ENCODE measurements at regions not wholly inside any gene's neighbourhood (a gene's known extent, or its start where the extent isn't known, plus 50 kb on each side); places are given as distances from the start of the nearest gene placed in this dataset.

- H3K79me2 ChIP-seq (ENCODE audit: control insufficient read depth, low read length): no peaks in the 10 kb centered on the region
- H3K36me3 ChIP-seq (ENCODE audit: control insufficient read depth, low read length): no peaks in the 10 kb centered on the region
These were observed 798.6 kb upstream of the PCDH9 start for GRCh38 chr13:68028701-68029100.

DNA sequence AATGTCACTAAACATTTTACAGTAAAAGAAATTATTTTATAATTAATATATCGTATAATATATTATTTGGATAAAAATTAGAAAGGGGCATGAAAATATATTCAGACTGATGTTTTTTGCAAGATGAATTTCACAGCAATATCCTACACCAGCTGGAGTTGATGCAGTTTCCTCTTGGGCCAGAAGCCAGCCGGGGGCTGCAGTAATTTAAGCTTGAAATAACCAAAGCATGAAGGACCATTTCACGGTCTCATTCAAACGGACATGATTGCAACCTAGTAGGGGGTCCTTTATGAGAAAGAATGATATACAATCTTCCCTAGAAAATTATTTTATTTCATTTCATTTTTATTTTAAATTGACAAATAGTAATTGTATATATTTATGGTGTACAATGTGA is 797.2 kb upstream of the PCDH9 start:
- Histone ChIP-seq H3K79me2 (ENCODE audit: control insufficient read depth, low read length) (no peaks in the 10 kb centered on the region), H3K9me3 (ENCODE audit: control insufficient read depth, insufficient read depth, low read length) (no peaks in the 10 kb centered on the region), H3K27me3 (ENCODE audit: control insufficient read depth, low read length) (no peaks in the 10 kb centered on the region), H3K4me3 (ENCODE audit: low read length) (no peak overlapping the region), H3K9me2 (replicated peaks; ENCODE audit: control insufficient read depth, low read length) (no peaks in the 10 kb centered on the region), H3K4me1 (ENCODE audit: control insufficient read depth, low read length) (no peaks in the 10 kb centered on the region), H4K20me1 (ENCODE audit: control insufficient read depth, insufficient read depth, low read depth, low read length) (no peaks in the 10 kb centered on the region), H3F3A (ENCODE audit: control insufficient read depth, insufficient read depth) (no peaks in the 10 kb centered on the region), H3K4me2 (ENCODE audit: low read length) (no peak overlapping the region), H3K36me3 (ENCODE audit: control insufficient read depth, low read length) (no peaks in the 10 kb centered on the region), H3K27ac (ENCODE audit: low read depth, low read length) (no peak overlapping the region)
- TF ChIP-seq CTCF (IDR thresholded peaks at IDR 0.05; ENCODE audit: low read depth, low read length, poor library complexity, severe bottlenecking) (no peak), EZH2phosphoT487 (IDR thresholded peaks at IDR 0.05; ENCODE audit: borderline replicate concordance, low read length) (no peak)

More at GRCh38 chr13:68028701-68029100, 798.6 kb upstream of the PCDH9 start:
- Histone ChIP-seq H3K4me1 (ENCODE audit: control insufficient read depth, low read length) (no peaks in the 10 kb centered on the region), H3K27ac (ENCODE audit: low read depth, low read length) (no peak overlapping the region), H3K9me2 (replicated peaks; ENCODE audit: control insufficient read depth, low read length) (no peaks in the 10 kb centered on the region), H3K9me3 (ENCODE audit: control insufficient read depth, insufficient read depth, low read length) (no peaks in the 10 kb centered on the region), H3K4me2 (ENCODE audit: low read length) (no peak overlapping the region), H3K4me3 (ENCODE audit: low read length) (no peak overlapping the region), H4K20me1 (ENCODE audit: control insufficient read depth, insufficient read depth, low read depth, low read length) (no peaks in the 10 kb centered on the region), H3K27me3 (ENCODE audit: control insufficient read depth, low read length) (no peaks in the 10 kb centered on the region), H3F3A (ENCODE audit: control insufficient read depth, insufficient read depth) (no peaks in the 10 kb centered on the region)
- no peak for TF ChIP-seq EZH2phosphoT487 (IDR thresholded peaks at IDR 0.05; ENCODE audit: borderline replicate concordance, low read length)

DNA sequence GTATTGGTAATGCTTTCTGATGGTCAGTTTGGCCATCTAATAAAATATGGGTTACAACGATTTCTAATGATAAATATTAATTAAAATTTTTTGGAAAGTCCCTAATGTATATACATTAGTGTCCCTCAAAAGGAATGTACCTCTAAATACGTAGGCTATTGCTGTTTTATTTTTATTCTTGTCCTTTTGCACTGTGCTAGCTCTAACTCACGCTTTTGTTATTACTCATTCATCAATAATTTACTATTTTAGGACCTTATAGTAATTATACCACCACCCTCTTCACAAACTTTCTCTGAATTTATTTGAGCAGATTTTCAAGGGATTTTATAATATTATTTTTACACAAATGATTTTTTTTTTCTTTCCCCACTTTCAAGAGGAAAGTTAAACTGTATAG is 795.9 kb upstream of the PCDH9 start:
- H3K4me3 ChIP-seq (ENCODE audit: low read length): no peak overlapping the region
- TF ChIP-seq CTCF (IDR thresholded peaks at IDR 0.05; ENCODE audit: low read depth, low read length, poor library complexity, severe bottlenecking): no peak
- no peak for TF ChIP-seq EZH2phosphoT487 (IDR thresholded peaks at IDR 0.05; ENCODE audit: borderline replicate concordance, low read length)

DNA sequence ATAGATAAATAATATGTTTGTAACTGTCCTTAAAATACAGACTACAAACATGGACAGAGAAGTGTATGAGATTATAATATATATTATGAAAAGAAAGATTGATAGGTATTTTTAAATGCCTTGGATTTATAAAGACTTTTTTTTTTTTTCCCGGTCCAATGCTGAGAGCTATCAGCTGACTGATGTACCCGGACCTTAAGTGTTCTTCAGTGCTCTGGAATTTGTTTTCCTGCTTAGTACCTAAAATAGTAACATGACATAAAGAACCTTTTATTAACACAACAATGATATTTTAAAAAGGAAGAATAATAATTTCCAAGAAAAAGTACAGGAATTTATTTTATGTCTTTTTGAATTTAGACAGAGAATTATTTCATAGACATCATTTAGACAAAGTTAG is 795.5 kb upstream of the PCDH9 start:
- no peaks in the 10 kb centered on the region for H3K9me2 ChIP-seq (replicated peaks; ENCODE audit: control insufficient read depth, low read length)
- no peaks in the 10 kb centered on the region for H3K9me3 ChIP-seq (ENCODE audit: control insufficient read depth, insufficient read depth, low read length)
- no peaks in the 10 kb centered on the region for H3K79me2 ChIP-seq (ENCODE audit: control insufficient read depth, low read length)
- H3K27me3 ChIP-seq (ENCODE audit: control insufficient read depth, low read length): no peaks in the 10 kb centered on the region
- no peak overlapping the region for H3K4me2 ChIP-seq (ENCODE audit: low read length)
- no peaks in the 10 kb centered on the region for H3K36me3 ChIP-seq (ENCODE audit: control insufficient read depth, low read length)
- TF ChIP-seq CTCF (IDR thresholded peaks at IDR 0.05; ENCODE audit: low read depth, low read length, poor library complexity, severe bottlenecking) (no peak), EZH2phosphoT487 (IDR thresholded peaks at IDR 0.05; ENCODE audit: borderline replicate concordance, low read length) (no peak)
- no peaks in the 10 kb centered on the region for H4K20me1 ChIP-seq (ENCODE audit: control insufficient read depth, insufficient read depth, low read depth, low read length)
- H3K4me3 ChIP-seq (ENCODE audit: low read length): no peak overlapping the region
- H3K4me1 ChIP-seq (ENCODE audit: control insufficient read depth, low read length): no peaks in the 10 kb centered on the region
- H3K27ac ChIP-seq (ENCODE audit: low read depth, low read length): no peak overlapping the region
- no peaks in the 10 kb centered on the region for H3F3A ChIP-seq (ENCODE audit: control insufficient read depth, insufficient read depth)

More for the DNA sequence above, 795.9 kb upstream of the PCDH9 start:
- H3K4me2 ChIP-seq (ENCODE audit: low read length): no peak overlapping the region
- H3K9me3 ChIP-seq (ENCODE audit: control insufficient read depth, insufficient read depth, low read length): no peaks in the 10 kb centered on the region
- H3K36me3 ChIP-seq (ENCODE audit: control insufficient read depth, low read length): no peaks in the 10 kb centered on the region
- no peaks in the 10 kb centered on the region for H3K79me2 ChIP-seq (ENCODE audit: control insufficient read depth, low read length)
- H3K27me3 ChIP-seq (ENCODE audit: control insufficient read depth, low read length): no peaks in the 10 kb centered on the region
- no peaks in the 10 kb centered on the region for H3K4me1 ChIP-seq (ENCODE audit: control insufficient read depth, low read length)
- H3F3A ChIP-seq (ENCODE audit: control insufficient read depth, insufficient read depth): no peaks in the 10 kb centered on the region
- H3K27ac ChIP-seq (ENCODE audit: low read depth, low read length): no peak overlapping the region
- no peaks in the 10 kb centered on the region for H4K20me1 ChIP-seq (ENCODE audit: control insufficient read depth, insufficient read depth, low read depth, low read length)
- H3K9me2 ChIP-seq (replicated peaks; ENCODE audit: control insufficient read depth, low read length): no peaks in the 10 kb centered on the region

Data from DOHH2 (cell line).